Kidney (tissue), 13 donors: ENCODE measurements at regions not wholly inside any gene's neighbourhood (a gene's known extent, or its start where the extent isn't known, plus 50 kb on each side); places are given as distances from the start of the nearest gene placed in this dataset.

ENCODE experiments used
- DNase-seq, 5 donors: peaks; one replicate each; pipeline ENCODE4 v3.0.0-alpha.2; 2013 to 2020
- FAIRE-seq: peaks from 2 replicates; lab custom pipeline; 2012; peaks lifted over from hg19 to GRCh38; lab: Jason Lieb, UNC
- H3K27ac ChIP-seq, 2 donors: one replicate each; pipeline ENCODE4 v1.7.0; 2013; ENCODE audit warnings: low read depth in 2 of 2, low read length in 2 of 2, inconsistent platforms in 1 of 2
- H3K27me3 ChIP-seq: one replicate; pipeline ENCODE4 v1.7.1; 2013; ENCODE audit warnings: low read length, inconsistent platforms; ENCODE audit not compliant: control insufficient read depth, insufficient read depth
- H3K36me3 ChIP-seq, 3 donors: one replicate each; pipeline versions ENCODE4 v1.7.0 to v1.7.1; 2013; ENCODE audit warnings: low read length in 3 of 3, control low read depth in 1 of 3, inconsistent platforms in 1 of 3; ENCODE audit not compliant: insufficient read depth in 3 of 3, control insufficient read depth in 2 of 3
- H3K4me1 ChIP-seq, 3 donors: one replicate each; pipeline versions ENCODE4 v1.7.0 to v1.7.1; 2013; ENCODE audit warnings: low read length in 3 of 3, inconsistent platforms in 1 of 3, low read depth in 1 of 3; ENCODE audit not compliant: control insufficient read depth in 2 of 3, insufficient read depth in 2 of 3
- H3K4me3 ChIP-seq, 3 donors: one replicate each; pipeline versions ENCODE4 v1.7.0 to v1.8.1; 2013; ENCODE audit warnings: low read length in 3 of 3, control low read depth in 1 of 3, inconsistent platforms in 1 of 3
- H3K9ac ChIP-seq, 3 donors: one replicate each; pipeline versions ENCODE4 v1.7.0 to v1.7.1; 2013; ENCODE audit warnings: low read length in 3 of 3, control low read depth in 1 of 3, inconsistent platforms in 1 of 3
- H3K9me3 ChIP-seq, 3 donors: one replicate each; pipeline versions ENCODE4 v1.7.0 to v1.7.1; 2013; ENCODE audit warnings: low read length in 3 of 3, control low read depth in 1 of 3, inconsistent platforms in 1 of 3; ENCODE audit not compliant: control insufficient read depth in 2 of 3, insufficient read depth in 1 of 3
- intact Hi-C: fragments of 100-400 bp; cut with DNase I; formaldehyde crosslinking; loops from one replicate; pipeline ENCODE4 v1.11.1; 2022
- TF ChIP-seq, protein P1 (sequence below): IDR thresholded peaks from 3 replicates; pipeline ENCODE4 v1.5.1; 2012; ENCODE audit warnings: mild to moderate bottlenecking, moderate library complexity, borderline replicate concordance; ENCODE audit not compliant: insufficient read depth; ENCODE audit errors: extremely low read depth
- donor health status: control.
- donor health status: control.
- donor health status: control.
- donor health status: control.
- donor health status: control.
- donor health status: DM: yes; HTN: yes; CAD: no.
- donor health status: Normal renal cell carcinoma (clear cell type).

DNA sequence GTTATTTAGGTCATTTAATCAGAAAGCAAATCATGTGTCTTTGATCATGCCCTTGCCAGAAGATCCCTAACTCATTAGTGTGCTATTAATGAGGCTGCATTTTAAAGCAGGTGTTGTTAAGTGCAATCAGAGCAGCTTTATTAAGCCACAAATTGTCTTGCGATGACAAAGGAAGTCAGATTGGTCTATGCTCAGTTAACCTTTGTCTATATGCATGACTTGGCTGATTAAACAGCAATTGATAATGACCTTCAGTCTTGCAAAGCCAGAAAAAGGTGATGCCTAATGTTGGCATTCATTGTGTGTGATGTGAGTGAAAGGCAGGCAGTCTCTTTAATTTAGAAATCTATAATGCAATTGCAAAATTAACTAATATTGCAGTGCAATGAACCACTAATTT, 166.9 kb downstream of the RND3 start:
- H3K9me3 ChIP-seq: peaks cover 0 to under 1% (median 0%) of the 10 kb centered on the region in 3 donors
- TF ChIP-seq, protein P1, sequence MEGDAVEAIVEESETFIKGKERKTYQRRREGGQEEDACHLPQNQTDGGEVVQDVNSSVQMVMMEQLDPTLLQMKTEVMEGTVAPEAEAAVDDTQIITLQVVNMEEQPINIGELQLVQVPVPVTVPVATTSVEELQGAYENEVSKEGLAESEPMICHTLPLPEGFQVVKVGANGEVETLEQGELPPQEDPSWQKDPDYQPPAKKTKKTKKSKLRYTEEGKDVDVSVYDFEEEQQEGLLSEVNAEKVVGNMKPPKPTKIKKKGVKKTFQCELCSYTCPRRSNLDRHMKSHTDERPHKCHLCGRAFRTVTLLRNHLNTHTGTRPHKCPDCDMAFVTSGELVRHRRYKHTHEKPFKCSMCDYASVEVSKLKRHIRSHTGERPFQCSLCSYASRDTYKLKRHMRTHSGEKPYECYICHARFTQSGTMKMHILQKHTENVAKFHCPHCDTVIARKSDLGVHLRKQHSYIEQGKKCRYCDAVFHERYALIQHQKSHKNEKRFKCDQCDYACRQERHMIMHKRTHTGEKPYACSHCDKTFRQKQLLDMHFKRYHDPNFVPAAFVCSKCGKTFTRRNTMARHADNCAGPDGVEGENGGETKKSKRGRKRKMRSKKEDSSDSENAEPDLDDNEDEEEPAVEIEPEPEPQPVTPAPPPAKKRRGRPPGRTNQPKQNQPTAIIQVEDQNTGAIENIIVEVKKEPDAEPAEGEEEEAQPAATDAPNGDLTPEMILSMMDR: no peak
- no peaks in the 10 kb centered on the region for H3K27me3 ChIP-seq
- no peak for DNase-seq
- no peak overlapping the region for H3K4me3 ChIP-seq
- H3K27ac ChIP-seq: no peak overlapping the region
- H3K36me3 ChIP-seq: no peaks in the 10 kb centered on the region
- H3K9ac ChIP-seq: no peak overlapping the region
- no peaks in the 10 kb centered on the region for H3K4me1 ChIP-seq
- intact Hi-C loops: no loop called here
- no peak for FAIRE-seq

DNA sequence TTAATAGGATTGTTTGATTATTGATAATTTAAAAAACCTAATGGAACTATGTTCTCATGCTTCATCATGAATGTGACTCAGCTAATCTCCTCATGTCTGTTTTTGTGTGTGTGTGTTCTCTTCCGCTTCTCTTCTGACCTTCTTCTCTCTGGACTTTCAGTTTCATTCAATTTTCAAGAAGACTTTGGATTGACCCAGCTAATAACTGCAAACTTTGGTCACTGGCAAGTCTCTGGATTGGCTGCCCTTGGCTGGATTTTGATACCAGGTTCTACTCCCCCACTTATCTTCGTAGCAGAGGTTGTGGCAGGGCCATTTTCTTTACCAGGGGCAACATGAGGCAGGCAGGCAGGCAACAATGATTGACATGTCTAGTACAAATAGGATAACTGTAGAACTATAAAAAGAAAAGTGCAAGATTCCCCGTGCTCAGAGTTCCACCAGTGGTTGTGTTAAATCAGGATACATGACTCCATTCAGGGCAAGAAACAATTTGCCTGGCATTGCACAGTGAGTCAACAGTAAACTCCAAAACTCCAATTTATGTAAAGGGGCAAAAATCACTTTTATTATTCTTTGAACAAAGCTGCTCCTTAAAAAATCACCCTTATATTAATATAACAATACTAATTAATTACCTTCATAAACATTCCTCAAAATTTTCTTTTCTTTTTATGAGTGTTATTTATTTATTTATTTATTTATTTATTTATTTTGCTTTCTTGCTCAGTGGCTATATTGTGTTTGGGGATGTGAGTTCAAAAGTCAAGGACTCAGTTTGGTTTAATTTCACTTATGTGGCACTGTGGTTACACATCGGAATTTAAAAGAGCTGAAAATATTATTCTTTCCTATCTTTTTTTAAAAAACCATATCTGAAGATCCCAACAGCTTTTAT, 167.6 kb downstream of the RND3 start:
- H3K27ac ChIP-seq: no peak overlapping the region
- no peak overlapping the region for H3K4me3 ChIP-seq
- FAIRE-seq (no peak), DNase-seq (no peak)
- H3K4me1 ChIP-seq: no peaks in the 10 kb centered on the region
- H3K27me3 ChIP-seq: no peaks in the 10 kb centered on the region
- peaks cover 0 to 3% (median 0%) of the 10 kb centered on the region in 3 donors for H3K9me3 ChIP-seq
- no peak overlapping the region for H3K9ac ChIP-seq
- TF ChIP-seq, protein P1: no peak
- intact Hi-C loops: no loop called here
- H3K36me3 ChIP-seq: no peaks in the 10 kb centered on the region

DNA sequence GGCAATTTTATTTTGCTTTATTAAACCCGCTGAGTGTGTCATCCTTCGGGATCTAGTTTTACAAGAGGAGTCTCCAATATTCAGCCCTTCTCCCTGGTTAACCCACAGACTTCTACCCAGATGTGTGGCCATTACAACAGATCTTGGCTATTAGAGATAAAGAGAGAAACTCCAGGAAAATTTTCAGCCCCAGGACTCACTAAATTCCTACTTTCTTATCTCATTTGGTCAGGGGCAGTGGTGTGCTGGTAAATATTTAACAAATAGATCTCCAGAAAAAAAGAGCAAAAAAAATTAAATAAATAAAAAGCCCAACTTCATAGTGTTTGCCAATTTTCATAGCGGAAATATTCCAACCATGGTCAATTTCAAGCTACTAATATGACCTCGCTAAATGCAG, 168.4 kb downstream of the RND3 start:
- H3K9me3 ChIP-seq: peaks cover 0 to 3% (median 0%) of the 10 kb centered on the region in 3 donors
- no peaks in the 10 kb centered on the region for H3K4me1 ChIP-seq
- H3K27ac ChIP-seq: no peak overlapping the region
- no peak overlapping the region for H3K4me3 ChIP-seq
- DNase-seq (no peak), FAIRE-seq (no peak)
- H3K36me3 ChIP-seq: no peaks in the 10 kb centered on the region
- H3K27me3 ChIP-seq: no peaks in the 10 kb centered on the region
- no peak overlapping the region for H3K9ac ChIP-seq
- intact Hi-C loops: no loop called here
- TF ChIP-seq, protein P1: no peak
